Activated CD8-positive, alpha-beta T cell treated with anti-CD3 and anti-CD28 coated beads, Interleukin-2, amount 10 ng/mL, durations not matched to agents 7 days and 5 days (primary cell): ENCODE measurements at regions not wholly inside any gene's neighbourhood (a gene's known extent, or its start where the extent isn't known, plus 50 kb on each side); places are given as distances from the start of the nearest gene placed in this dataset.
"Not testable (repeated sequence)": the region's sequence is repeated elsewhere in the genome, so short reads cannot be mapped to it uniquely, and the experiment has no call there.

ENCODE experiments used
- ATAC-seq: fragments of 150-1000 bp; cut with Tn5 transposase; one replicate; pipeline ENCODE4 v1.10.0; 2021; ENCODE audit warnings: moderate library complexity
- CTCF ChIA-PET: fragments of 350-600 bp; sonication (Branson Sonifier 250); formaldehyde crosslinking; loops from one replicate; lab custom pipeline; 2021; ENCODE audit warnings: antibody characterized with exemption; lab: Charles Lee
- POLR2A ChIA-PET: fragments of 350-600 bp; sonication (Branson Sonifier 250); formaldehyde crosslinking; loops from one replicate; lab custom pipeline; 2021; ENCODE audit warnings: antibody characterized with exemption; lab: Charles Lee
- DNase-seq: peaks from one replicate; pipeline ENCODE4 v3.0.0-alpha.2; 2020
- H3K27ac Mint-ChIP-seq: one replicate; pipeline ENCODE4 v1.8.0; 2021; ENCODE audit warnings: mild to moderate bottlenecking, mixed read lengths
- H3K27me3 Mint-ChIP-seq: one replicate; pipeline ENCODE4 v1.8.0; 2021; ENCODE audit warnings: low read depth, mixed read lengths
- H3K36me3 Mint-ChIP-seq: one replicate; pipeline ENCODE4 v1.8.0; 2021; ENCODE audit warnings: low read depth, mixed read lengths
- H3K4me1 Mint-ChIP-seq: one replicate; pipeline ENCODE4 v1.8.0; 2021; ENCODE audit warnings: low read depth, mixed read lengths
- H3K4me3 Mint-ChIP-seq: one replicate; pipeline ENCODE4 v1.8.0; 2021; ENCODE audit warnings: mild to moderate bottlenecking, mixed read lengths
- H3K9me3 Mint-ChIP-seq: one replicate; pipeline ENCODE4 v1.8.0; 2022; ENCODE audit warnings: mixed read lengths; ENCODE audit not compliant: insufficient read depth

DNA sequence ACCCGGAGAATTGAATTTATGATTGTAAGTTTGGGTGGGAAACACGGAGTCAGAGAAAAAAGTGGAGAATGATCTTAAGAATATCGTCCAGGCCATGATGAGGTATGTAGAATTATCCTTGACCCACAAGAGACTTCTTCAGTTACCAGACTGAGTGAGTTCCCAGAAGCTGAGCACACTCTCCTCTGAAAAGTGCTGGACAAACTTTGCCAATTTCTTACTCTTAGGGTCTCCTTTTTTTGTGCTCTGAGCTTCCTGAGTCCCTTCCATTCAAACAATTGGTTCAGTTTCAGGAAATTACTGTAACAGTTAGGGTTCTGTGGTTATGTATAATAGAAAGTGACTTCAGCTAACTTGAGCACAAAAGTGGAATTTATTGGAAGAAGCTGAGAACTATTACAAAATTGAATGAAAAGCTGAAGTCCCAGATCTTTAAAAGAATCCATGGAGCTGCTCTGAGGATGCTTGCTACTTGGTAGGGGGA lies 50.6 kb upstream of the EHBP1 start:
- H3K4me3 Mint-ChIP-seq: no peak overlapping the region
- no peak overlapping the region for H3K27ac Mint-ChIP-seq
- no peaks in the 10 kb centered on the region for H3K36me3 Mint-ChIP-seq
- CTCF ChIA-PET: no interaction called here
- H3K9me3 Mint-ChIP-seq: no peaks in the 10 kb centered on the region
- no peaks in the 10 kb centered on the region for H3K27me3 Mint-ChIP-seq
- POLR2A ChIA-PET: no interaction called here
- no peaks in the 10 kb centered on the region for H3K4me1 Mint-ChIP-seq
- ATAC-seq (no peak), DNase-seq (no peak)

DNA sequence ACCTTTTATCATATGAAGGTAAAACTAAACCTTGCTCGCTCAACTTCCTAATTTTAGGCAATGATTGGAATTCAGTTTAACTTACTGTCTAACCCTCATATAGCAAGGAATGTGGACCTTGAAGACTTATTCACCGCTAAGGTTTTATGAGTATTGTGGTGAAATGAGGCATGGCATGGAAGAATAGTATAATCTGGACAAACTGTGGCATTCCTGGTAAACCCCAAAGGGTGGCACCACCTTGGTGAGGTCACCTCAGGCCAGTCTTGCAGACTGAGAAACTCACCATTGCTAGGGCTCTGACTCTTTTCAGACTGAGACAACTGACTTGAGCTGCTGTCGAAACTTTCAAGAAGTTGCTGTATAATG lies 51.1 kb upstream of the EHBP1 start:
- ChIA-PET POLR2A (no interaction called here), CTCF (no interaction called here)
- Mint-ChIP-seq H3K27ac (no peak overlapping the region), H3K4me3 (no peak overlapping the region), H3K27me3 (no peaks in the 10 kb centered on the region), H3K9me3 (no peaks in the 10 kb centered on the region), H3K36me3 (no peaks in the 10 kb centered on the region), H3K4me1 (no peaks in the 10 kb centered on the region)
- ATAC-seq: no peak
- no peak for DNase-seq

DNA sequence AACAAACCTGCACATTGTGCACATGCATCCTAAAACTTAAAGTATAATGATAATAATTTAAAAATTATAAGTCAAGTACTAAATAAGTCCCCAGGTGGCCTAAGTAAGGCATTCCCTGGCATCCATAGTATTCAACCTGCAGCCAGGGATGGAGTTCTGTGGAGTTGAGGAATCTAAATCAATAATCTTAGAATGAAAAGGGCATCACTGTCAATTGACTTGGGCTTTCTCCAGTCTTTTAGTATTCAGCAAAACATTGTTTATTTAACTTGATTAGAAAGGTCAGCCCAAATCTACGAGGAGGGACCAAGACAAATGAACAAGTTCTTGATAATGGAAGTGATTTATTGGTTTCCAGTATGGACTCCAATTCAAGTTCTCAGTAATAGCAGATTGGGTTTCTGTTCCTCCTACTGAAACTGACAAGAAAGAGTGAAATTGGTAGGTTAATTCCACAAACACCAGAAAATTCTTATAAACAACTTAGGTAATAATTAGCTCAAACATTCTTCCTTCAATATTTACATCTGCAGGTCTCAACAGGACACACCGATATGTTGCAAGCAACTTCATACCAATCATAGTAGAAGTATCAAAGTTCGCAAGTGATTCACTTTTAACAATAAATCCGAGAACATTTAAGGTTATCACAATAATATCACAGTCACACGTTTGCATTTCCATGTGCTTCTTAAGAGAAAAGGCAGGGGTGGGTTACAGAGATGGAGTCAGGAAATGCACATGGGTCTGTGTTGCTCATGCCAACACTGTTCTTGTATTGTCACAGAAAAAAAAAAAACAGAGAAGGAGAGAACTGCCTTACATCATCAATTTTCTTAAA lies 51.7 kb upstream of the EHBP1 start:
- POLR2A ChIA-PET: no interaction called here
- no peak for ATAC-seq
- Mint-ChIP-seq H3K9me3 (no peaks in the 10 kb centered on the region), H3K27ac (no peak overlapping the region), H3K4me1 (no peaks in the 10 kb centered on the region), H3K36me3 (no peaks in the 10 kb centered on the region), H3K4me3 (no peak overlapping the region), H3K27me3 (no peaks in the 10 kb centered on the region)
- no peak for DNase-seq
- CTCF ChIA-PET: no interaction called here

DNA sequence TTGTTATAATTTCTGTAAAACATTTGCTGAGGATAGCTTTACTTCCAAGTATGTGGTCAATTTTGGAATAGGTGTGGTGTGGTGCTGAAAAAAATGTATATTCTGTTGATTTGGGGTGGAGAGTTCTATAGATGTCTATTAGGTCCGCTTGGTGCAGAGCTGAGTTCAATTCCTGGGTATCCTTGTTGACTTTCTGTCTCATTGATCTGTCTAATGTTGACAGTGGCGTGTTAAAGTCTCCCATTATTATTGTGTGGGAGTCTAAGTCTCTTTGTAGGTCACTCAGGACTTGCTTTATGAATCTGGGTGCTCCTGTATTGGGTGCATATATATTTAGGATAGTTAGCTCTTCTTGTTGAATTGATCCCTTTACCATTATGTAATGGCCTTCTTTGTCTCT lies 56.4 kb upstream of the EHBP1 start:
- CTCF ChIA-PET, H3K4me1 Mint-ChIP-seq, H3K27ac Mint-ChIP-seq, H3K4me3 Mint-ChIP-seq, H3K36me3 Mint-ChIP-seq, H3K9me3 Mint-ChIP-seq, ATAC-seq, H3K27me3 Mint-ChIP-seq, DNase-seq, POLR2A ChIA-PET: not testable (repeated sequence)

DNA sequence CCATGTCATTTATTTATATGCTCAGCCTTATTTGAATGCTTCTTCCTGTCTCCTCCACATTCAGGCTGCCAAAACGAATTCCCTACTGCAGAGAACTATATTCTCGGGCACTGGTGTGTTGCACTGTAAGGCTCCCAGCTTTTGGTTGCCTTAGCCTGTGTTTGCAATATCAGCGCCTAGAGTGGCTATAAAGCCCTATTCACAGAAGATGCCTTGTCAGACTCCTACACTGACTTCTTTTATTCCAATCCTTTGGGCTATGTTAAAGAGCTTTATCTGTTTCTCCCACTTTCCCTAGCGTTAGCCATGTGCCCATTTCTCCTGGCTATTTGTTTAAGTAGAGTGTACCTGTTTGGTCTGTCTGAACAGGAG lies 62.4 kb upstream of the EHBP1 start:
- no peaks in the 10 kb centered on the region for H3K9me3 Mint-ChIP-seq
- peaks cover 11% of the 10 kb centered on the region for H3K27me3 Mint-ChIP-seq
- no peaks in the 10 kb centered on the region for H3K36me3 Mint-ChIP-seq
- no peak overlapping the region for H3K27ac Mint-ChIP-seq
- no peaks in the 10 kb centered on the region for H3K4me1 Mint-ChIP-seq
- POLR2A ChIA-PET: no interaction called here
- CTCF ChIA-PET: no interaction called here
- ATAC-seq (no peak), DNase-seq (no peak)
- no peak overlapping the region for H3K4me3 Mint-ChIP-seq

DNA sequence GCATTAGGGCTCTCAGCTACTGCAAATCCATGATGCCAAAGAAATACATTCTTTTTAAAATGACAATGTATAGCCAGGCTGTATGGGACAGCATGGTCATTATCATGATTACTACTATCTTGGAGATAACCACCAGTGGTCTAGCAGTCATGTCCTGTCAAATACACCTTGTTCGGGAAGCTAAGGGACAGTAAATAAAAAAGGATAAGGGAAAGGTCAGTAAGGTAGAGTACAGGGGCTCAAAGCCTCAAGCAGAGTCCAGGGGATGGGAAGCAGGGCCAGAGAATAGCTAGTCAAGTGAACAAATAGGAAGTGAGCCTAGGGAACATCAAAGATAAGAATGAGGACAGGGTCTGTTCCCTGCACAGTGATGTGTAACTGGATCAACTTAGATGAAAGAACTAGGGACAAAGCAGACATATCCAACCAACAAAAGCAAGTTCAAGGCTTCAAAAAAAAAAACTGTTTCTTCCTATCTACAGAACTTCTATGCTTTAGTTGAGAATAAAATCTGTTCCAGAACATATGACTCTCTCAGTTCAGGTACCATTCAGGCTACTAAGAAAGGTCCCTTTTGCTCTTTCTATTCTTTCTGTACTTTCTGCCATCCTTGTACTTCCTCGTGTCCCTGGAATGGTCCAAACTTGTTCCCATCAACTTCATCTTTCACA lies 62.9 kb upstream of the EHBP1 start:
- ATAC-seq (no peak), DNase-seq (no peak)
- Mint-ChIP-seq H3K27me3 (peaks cover 11% of the 10 kb centered on the region), H3K9me3 (no peaks in the 10 kb centered on the region), H3K4me1 (no peaks in the 10 kb centered on the region), H3K4me3 (no peak overlapping the region), H3K36me3 (no peaks in the 10 kb centered on the region), H3K27ac (no peak overlapping the region)
- ChIA-PET POLR2A (no interaction called here), CTCF (interaction anchor here (1.1 kb wide), 1 partner anchor 16 kb away, joined by 3 read pairs; no protein-coding TSS in a partner anchor)

DNA sequence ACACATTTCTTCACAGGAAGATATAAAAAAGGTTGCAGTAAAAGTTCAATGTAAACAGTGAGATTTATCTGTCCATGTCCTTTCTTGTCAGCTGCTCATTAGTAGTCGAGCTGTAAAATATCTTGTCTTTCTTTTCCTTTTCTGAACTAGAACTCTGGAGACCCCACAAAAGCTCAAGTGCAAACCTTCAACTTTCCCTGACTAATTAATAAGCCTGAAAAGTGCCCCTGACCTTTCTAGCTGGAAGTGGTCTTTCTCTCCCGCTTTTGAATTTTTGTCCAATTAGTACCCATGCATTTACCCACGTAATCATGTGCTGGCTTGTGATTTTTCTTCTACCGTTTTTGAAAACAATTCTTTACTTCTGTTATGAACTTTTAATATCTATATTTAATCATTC lies 63.6 kb upstream of the EHBP1 start:
- ATAC-seq (no peak), DNase-seq (no peak)
- POLR2A ChIA-PET: no interaction called here
- no peaks in the 10 kb centered on the region for H3K9me3 Mint-ChIP-seq
- H3K27ac Mint-ChIP-seq: no peak overlapping the region
- H3K36me3 Mint-ChIP-seq: no peaks in the 10 kb centered on the region
- no peak overlapping the region for H3K4me3 Mint-ChIP-seq
- peaks cover 11% of the 10 kb centered on the region for H3K27me3 Mint-ChIP-seq
- H3K4me1 Mint-ChIP-seq: no peaks in the 10 kb centered on the region
- CTCF ChIA-PET: interaction anchor here (1.1 kb wide), 1 partner anchor 16 kb away, joined by 3 read pairs; no protein-coding TSS in a partner anchor

DNA sequence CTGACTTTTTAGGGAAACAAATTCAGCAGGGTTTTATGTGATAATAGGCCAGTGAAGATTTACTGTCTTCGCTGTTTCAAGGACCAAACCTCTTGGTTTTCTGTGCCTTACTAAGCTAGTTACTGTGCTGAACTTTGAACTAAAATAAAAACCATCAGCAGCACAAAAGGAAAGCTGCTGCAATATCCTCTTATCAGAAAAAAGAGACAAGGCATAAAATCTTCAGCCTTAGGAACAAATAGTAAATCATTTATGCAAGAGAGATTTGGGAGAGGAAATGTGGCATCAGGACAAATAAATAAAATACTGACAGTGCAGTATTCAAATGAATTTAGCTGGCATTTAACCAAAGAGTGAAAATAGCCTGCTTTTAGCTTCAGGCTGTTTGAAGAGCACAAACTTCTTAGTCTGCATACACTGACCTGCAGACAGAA lies 64.1 kb upstream of the EHBP1 start:
- CTCF ChIA-PET: interaction anchor here (1.1 kb wide), 1 partner anchor 17 kb away, joined by 3 read pairs; no protein-coding TSS in a partner anchor
- Mint-ChIP-seq H3K4me1 (no peaks in the 10 kb centered on the region), H3K36me3 (no peaks in the 10 kb centered on the region), H3K4me3 (no peak overlapping the region), H3K27ac (no peak overlapping the region), H3K27me3 (peaks cover 11% of the 10 kb centered on the region), H3K9me3 (no peaks in the 10 kb centered on the region)
- no peak for ATAC-seq
- POLR2A ChIA-PET: no interaction called here
- DNase-seq: no peak

DNA sequence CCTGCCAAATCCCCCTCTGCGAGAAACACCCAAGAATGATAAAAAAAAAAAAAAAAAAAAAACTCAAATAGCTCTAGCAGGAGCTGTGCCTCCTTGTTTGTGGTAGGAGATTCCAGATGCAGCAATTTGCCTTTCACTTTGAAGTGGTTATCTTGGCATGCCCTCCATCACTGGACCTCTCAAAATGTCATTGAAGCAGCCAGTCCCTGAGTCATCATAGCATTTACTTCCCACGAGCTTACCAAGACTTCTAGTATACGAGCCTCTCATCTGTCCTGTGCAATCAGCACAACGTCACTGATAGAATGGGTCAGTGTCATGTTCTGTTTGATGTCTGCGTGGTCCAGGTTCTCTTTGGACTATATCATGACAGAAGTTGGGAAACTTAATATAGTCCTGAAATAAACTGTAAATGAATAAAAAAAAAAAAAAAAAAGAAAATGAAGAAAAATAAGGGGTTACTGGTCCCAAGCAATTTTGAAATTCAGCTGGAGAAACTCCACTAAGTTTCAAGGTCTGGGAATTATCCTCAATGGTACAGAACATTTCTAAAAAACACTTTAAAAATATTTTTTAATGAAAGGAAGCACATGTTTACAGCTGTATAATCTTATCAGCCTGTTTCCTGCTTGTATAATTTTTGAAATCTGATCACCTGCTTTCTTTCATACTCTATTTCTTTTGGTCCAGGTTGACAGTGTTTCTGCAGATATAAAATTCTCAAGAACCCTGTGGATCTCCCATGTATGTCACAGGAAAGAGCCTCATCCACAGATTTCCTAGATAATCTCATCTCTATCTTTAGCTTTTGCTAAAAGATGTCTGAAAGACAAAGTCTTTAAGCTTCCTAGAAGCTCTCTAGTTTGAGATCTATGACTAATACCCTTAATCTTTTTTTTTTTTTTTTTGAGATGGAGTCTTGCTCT lies 74.1 kb upstream of the EHBP1 start:
- Mint-ChIP-seq H3K36me3 (no peaks in the 10 kb centered on the region), H3K9me3 (no peaks in the 10 kb centered on the region), H3K27me3 (peaks cover 2% of the 10 kb centered on the region), H3K4me1 (no peaks in the 10 kb centered on the region), H3K27ac (no peak overlapping the region), H3K4me3 (no peak overlapping the region)
- DNase-seq: no peak
- ChIA-PET POLR2A (no interaction called here), CTCF (no interaction called here)
- ATAC-seq: no peak

DNA sequence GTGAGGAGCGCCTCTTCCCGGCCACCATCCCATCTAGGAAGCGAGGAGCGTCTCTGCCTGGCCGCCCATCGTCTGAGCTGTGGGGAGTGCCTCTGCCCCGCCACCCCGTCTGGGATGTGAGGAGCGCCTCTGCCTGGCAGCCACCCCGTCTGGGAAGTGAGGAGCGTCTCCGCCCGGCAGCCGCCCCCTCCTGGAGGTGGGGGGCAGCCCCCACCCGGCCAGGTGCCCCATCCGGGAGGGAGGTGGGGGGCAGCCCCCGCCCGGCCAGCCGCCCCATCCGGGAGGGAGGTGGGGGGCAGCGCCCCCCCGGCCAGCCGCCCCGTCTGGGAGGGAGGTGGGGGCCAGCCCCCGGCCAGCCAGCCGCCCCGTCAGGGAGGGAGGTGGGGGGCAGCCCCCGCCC lies 75.3 kb upstream of the EHBP1 start:
- CTCF ChIA-PET, H3K9me3 Mint-ChIP-seq, H3K27ac Mint-ChIP-seq, ATAC-seq, DNase-seq, H3K4me3 Mint-ChIP-seq, POLR2A ChIA-PET, H3K4me1 Mint-ChIP-seq, H3K36me3 Mint-ChIP-seq, H3K27me3 Mint-ChIP-seq: not testable (repeated sequence)

DNA sequence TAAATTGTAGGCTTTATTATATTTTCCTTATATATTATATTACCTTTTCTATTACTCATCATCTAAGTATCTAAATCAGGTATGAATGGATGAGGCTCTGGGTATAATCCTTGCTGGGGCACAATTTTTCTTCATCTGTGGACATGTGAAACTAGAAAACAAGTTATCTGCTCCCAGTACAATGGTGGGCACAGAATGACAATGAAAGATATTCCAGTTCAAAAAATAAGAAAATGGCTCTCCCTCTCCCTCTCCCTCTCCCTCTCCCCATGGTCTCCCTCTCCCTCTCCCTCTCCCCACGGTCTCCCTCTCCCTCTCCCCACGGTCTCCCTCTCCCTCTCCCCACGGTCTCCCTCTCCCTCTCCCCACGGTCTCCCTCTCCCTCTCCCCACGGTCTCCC lies 76.2 kb upstream of the EHBP1 start:
- H3K4me3 Mint-ChIP-seq, H3K9me3 Mint-ChIP-seq, H3K4me1 Mint-ChIP-seq, POLR2A ChIA-PET, H3K27ac Mint-ChIP-seq, ATAC-seq, H3K36me3 Mint-ChIP-seq, H3K27me3 Mint-ChIP-seq, DNase-seq, CTCF ChIA-PET: not testable (repeated sequence)
